SH-SY5Y (cell line): ENCODE measurements at regions not wholly inside any gene's neighbourhood (a gene's known extent, or its start where the extent isn't known, plus 50 kb on each side); places are given as distances from the start of the nearest gene placed in this dataset.

ENCODE experiments used
- GATA2 ChIP-seq: IDR thresholded peaks from 2 replicates; pipeline ENCODE4 v1.6.1; 2011; ENCODE audit warnings: mild to moderate bottlenecking, low read depth, low read length
- GATA3 ChIP-seq: IDR thresholded peaks from 2 replicates; pipeline ENCODE4 v1.6.1; 2011; ENCODE audit warnings: low read depth, mild to moderate bottlenecking, low read length, moderate library complexity

- TF ChIP-seq GATA2 (no peak), GATA3 (no peak)
These were observed 717.6 kb upstream of the NOVA1 start for GRCh38 chr14:27315477-27315876.
